SK-N-SH (cell line): ENCODE measurements at regions not wholly inside any gene's neighbourhood (a gene's known extent, or its start where the extent isn't known, plus 50 kb on each side); places are given as distances from the start of the nearest gene placed in this dataset.

Experiments used
- CTCF ChIA-PET: fragments of 300-600, 350-600 bp; formaldehyde crosslinking; extraction: SDS; loops from one replicate; lab custom pipeline; 2021; lab: Yijun Ruan, JAX
- POLR2A ChIA-PET: fragments of 350-600 bp; sonication (Branson Sonifier 250); formaldehyde crosslinking; extraction: SDS; loops from one replicate; lab custom pipeline; 2020; ENCODE audit warnings: antibody characterized with exemption, inconsistent platforms; lab: Yijun Ruan, JAX
- DNase-seq: peaks from one replicate; pipeline ENCODE4 v3.0.0; 2012
- H2AFZ ChIP-seq: fragments of 200-600 bp; sonication (generic); 2 replicates; pipeline ENCODE4 v1.8.1; 2016; ENCODE audit warnings: antibody characterized with exemption, mild to moderate bottlenecking, low read depth
- H3F3A ChIP-seq: fragments of 200-600 bp; sonication (generic); replicated peaks from 2 replicates; pipeline ENCODE3; 2016; ENCODE audit warnings: antibody characterized with exemption, mild to moderate bottlenecking; ENCODE audit not compliant: insufficient read depth
- H3K27ac ChIP-seq, 2 experiments: fragments of 200-500 bp in 1 of 2; fragments of 200-600 bp in 1 of 2; sonication (Bioruptor generic) in 1 of 2; sonication (generic), shearing (Covaris generic) in 1 of 2; 2 replicates each; pipeline versions ENCODE4 v1.5.1 to v1.6.1; 2014 to 2016; ENCODE audit warnings: low read depth in 2 of 2, inconsistent platforms in 1 of 2, low read length in 1 of 2, mild to moderate bottlenecking in 1 of 2, mixed read lengths in 1 of 2
- H3K27me3 ChIP-seq: fragments of 200-600 bp; sonication (generic), shearing (Covaris generic); 2 replicates; pipeline ENCODE4 v1.6.1; 2016; ENCODE audit warnings: mixed run types; ENCODE audit not compliant: insufficient read depth
- H3K36me3 ChIP-seq, 2 experiments: fragments of 200-500 bp in 1 of 2; fragments of 200-600 bp in 1 of 2; sonication (Bioruptor generic) in 1 of 2; sonication (generic) in 1 of 2; replicated peaks in 1 of 2; 2 replicates each; pipeline versions ENCODE3 to v1.5.1; 2014 to 2016; ENCODE audit warnings: low read length in 1 of 2, mild to moderate bottlenecking in 1 of 2; ENCODE audit not compliant: insufficient read depth in 2 of 2, control insufficient read depth in 1 of 2
- H3K4me1 ChIP-seq, 2 experiments: fragments of 200-500 bp in 1 of 2; fragments of 200-600 bp in 1 of 2; sonication (Bioruptor generic) in 1 of 2; sonication (generic), shearing (Covaris generic) in 1 of 2; 2 replicates each; pipeline versions ENCODE4 v1.5.1 to v1.6.1; 2014 to 2016; ENCODE audit warnings: low read depth in 1 of 2, low read length in 1 of 2, mixed run types in 1 of 2; ENCODE audit not compliant: insufficient read depth in 2 of 2, control insufficient read depth in 1 of 2
- H3K4me2 ChIP-seq: fragments of 200-600 bp; sonication (generic), shearing (Covaris generic); 2 replicates; pipeline ENCODE4 v1.6.1; 2017; ENCODE audit warnings: mixed run types
- H3K4me3 ChIP-seq, 2 experiments: fragments of 200-500 bp in 1 of 2; fragments of 200-600 bp in 1 of 2; sonication (Bioruptor generic) in 1 of 2; sonication (generic), shearing (Covaris generic) in 1 of 2; 2 replicates each; pipeline versions ENCODE4 v1.5.1 to v1.8.1; 2014 to 2016; ENCODE audit warnings: low read depth in 2 of 2, inconsistent platforms in 1 of 2, low read length in 1 of 2, mild to moderate bottlenecking in 1 of 2, mixed read lengths in 1 of 2, moderate library complexity in 1 of 2
- H3K79me2 ChIP-seq: fragments of 200-600 bp; sonication (generic); 2 replicates; pipeline ENCODE4 v1.8.1; 2017; ENCODE audit warnings: mild to moderate bottlenecking; ENCODE audit not compliant: insufficient read depth
- H3K9ac ChIP-seq: fragments of 200-600 bp; sonication (generic); 2 replicates; pipeline ENCODE4 v1.6.1; 2017; ENCODE audit warnings: mixed run types
- H3K9me2 ChIP-seq: fragments of 200-600 bp; sonication (generic); 2 replicates; pipeline ENCODE4 v1.6.1; 2017; ENCODE audit warnings: mixed run types
- H3K9me3 ChIP-seq: fragments of 200-600 bp; sonication (generic); 2 replicates; pipeline ENCODE4 v1.6.1; 2017; ENCODE audit warnings: mixed run types, mild to moderate bottlenecking, moderate library complexity
- H4K20me1 ChIP-seq: fragments of 200-600 bp; sonication (generic); 2 replicates; pipeline ENCODE4 v1.6.1; 2017; ENCODE audit warnings: mild to moderate bottlenecking, mixed run types; ENCODE audit not compliant: insufficient read depth
- CHD2 ChIP-seq: fragments of 150-350 bp; IDR thresholded peaks from 2 replicates; pipeline ENCODE4 v1.6.1; 2018; ENCODE audit warnings: low read length; ENCODE audit not compliant: partially characterized antibody
- ELF1 ChIP-seq: IDR thresholded peaks from 2 replicates; pipeline ENCODE4 v1.4.0; 2012
- EZH2phosphoT487 ChIP-seq: fragments of 200-600 bp; sonication (generic); IDR thresholded peaks from 2 replicates; pipeline ENCODE4 v1.6.1; 2017; ENCODE audit warnings: low read depth, mixed run types, mild to moderate bottlenecking, antibody characterized with exemption, moderate library complexity, borderline replicate concordance
- GABPA ChIP-seq: IDR thresholded peaks from 2 replicates; pipeline ENCODE4 v1.4.0; 2012; ENCODE audit warnings: low read depth, mild to moderate bottlenecking
- MEF2A ChIP-seq: IDR thresholded peaks from 2 replicates; pipeline ENCODE4 v1.4.0; 2012; ENCODE audit warnings: low read depth, borderline replicate concordance
- NFIC ChIP-seq: IDR thresholded peaks from 2 replicates; pipeline ENCODE4 v1.4.0; 2012; ENCODE audit warnings: borderline replicate concordance
- RCOR1 ChIP-seq: fragments of 150-350 bp; IDR thresholded peaks from 2 replicates; pipeline ENCODE4 v1.6.1; 2017; ENCODE audit warnings: antibody characterized with exemption, low read length
- RFX5 ChIP-seq: IDR thresholded peaks from 2 replicates; pipeline ENCODE4 v1.6.1; 2012; ENCODE audit warnings: mild to moderate bottlenecking, improper control_type of control experiment, low read length
- TAF1 ChIP-seq: IDR thresholded peaks from 2 replicates; pipeline ENCODE4 v1.6.1; 2012; ENCODE audit warnings: low read depth, mild to moderate bottlenecking, low read length, moderate library complexity, borderline replicate concordance
- TEAD4 ChIP-seq: IDR thresholded peaks from 2 replicates; pipeline ENCODE4 v1.4.0; 2012; ENCODE audit warnings: mild to moderate bottlenecking, borderline replicate concordance; ENCODE audit not compliant: insufficient read depth
- WGBS: methylation state at CpG from one replicate; pipeline ENCODE4 v1.1.6; 2017; ENCODE audit warnings: low lambda C conversion rate; 5-methylcytosine and 5-hydroxymethylcytosine counted together
- TF ChIP-seq, protein P1 (sequence below): IDR thresholded peaks from 2 replicates; pipeline ENCODE4 v1.4.0; 2012; ENCODE audit warnings: low read depth, borderline replicate concordance
- TF ChIP-seq, protein P2 (sequence below): fragments of 200-600 bp; sonication (generic); IDR thresholded peaks from 2 replicates; pipeline ENCODE4 v1.6.1; 2017; ENCODE audit warnings: antibody characterized with exemption, mild to moderate bottlenecking, moderate library complexity
- TF ChIP-seq, protein P3 (sequence below): fragments of 150-350 bp; IDR thresholded peaks from 2 replicates; pipeline ENCODE4 v1.6.1; 2017; ENCODE audit warnings: antibody characterized with exemption, low read length, low read depth, borderline replicate concordance
- TF ChIP-seq, protein P4 (sequence below): IDR thresholded peaks from 2 replicates; pipeline ENCODE4 v1.4.0; 2012; ENCODE audit warnings: low read depth

DNA sequence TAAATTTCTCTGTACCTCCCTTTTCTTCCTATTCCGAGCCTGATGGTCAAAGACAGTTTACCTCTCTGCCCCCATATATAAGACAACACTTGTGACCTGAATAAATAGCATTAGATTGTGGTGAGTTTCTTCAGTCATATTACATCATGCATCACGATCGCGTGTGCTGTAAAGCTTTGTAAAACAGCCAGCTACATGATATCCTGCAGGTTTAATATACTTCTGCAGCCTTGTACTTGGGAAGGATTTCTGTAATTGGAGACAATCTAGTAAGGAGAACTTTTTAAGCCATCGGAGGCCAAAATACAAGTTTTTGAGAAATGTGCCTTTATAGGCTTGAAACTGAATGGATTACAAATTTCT is 711.8 kb upstream of the WWC1 start:
- Histone ChIP-seq H3K4me3 (no peak overlapping the region), H4K20me1 (no peaks in the 10 kb centered on the region), H3K36me3 (no peaks in the 10 kb centered on the region), H2AFZ (no peak overlapping the region), H3F3A (no peaks in the 10 kb centered on the region), H3K9me2 (no peaks in the 10 kb centered on the region), H3K9ac (no peak overlapping the region), H3K4me2 (no peak overlapping the region), H3K9me3 (no peaks in the 10 kb centered on the region), H3K27ac (no peak overlapping the region), H3K4me1 (no peaks in the 10 kb centered on the region; a peak in 1 of 4 replicates), H3K27me3 (peaks cover 20% of the 10 kb centered on the region; the same call in 1 of the 2 replicates), H3K79me2 (no peaks in the 10 kb centered on the region)
- POLR2A ChIA-PET, result no interaction called here
- TF ChIP-seq RCOR1 (no peak), NFIC (no peak), EZH2phosphoT487 (no peak), RFX5 (no peak), CHD2 (no peak), MEF2A (no peak), TAF1 (no peak), GABPA (no peak)
- CTCF ChIA-PET, result interaction anchor here (1.2 to 1.5 kb wide), 4 partner anchors 13 to 640 kb away, joined by 3 to 5 read pairs (median 4); no protein-coding TSS in a partner anchor
- WGBS, result 81% methylated on average over 5 of the region's 5 CpGs
- no peak for DNase-seq

DNA sequence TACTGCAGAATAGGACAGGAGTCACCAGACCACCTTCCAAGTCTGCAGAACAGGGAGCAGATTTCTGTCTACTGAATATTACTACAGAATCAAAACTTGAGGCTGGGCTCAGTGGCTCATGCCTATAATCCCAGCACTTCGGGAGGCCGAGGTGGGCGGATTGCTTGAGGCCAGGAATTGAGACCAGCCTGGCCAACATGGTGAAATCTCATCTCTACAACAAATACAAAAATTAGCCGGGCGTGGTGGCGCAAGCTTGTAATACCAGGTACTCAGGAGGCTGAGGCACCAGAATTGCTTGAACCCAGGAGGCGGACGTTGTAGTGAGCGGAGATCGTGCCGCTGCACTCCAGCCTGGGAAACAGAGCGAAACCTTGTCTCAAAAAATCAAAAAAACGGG is 710.8 kb upstream of the WWC1 start:
- Histone ChIP-seq H3K4me2 (no peak overlapping the region), H3K9ac (no peak overlapping the region), H3K27ac (no peak overlapping the region), H3K9me2 (no peaks in the 10 kb centered on the region), H3K4me3 (no peak overlapping the region), H2AFZ (no peak overlapping the region), H3F3A (no peaks in the 10 kb centered on the region), H4K20me1 (no peaks in the 10 kb centered on the region), H3K27me3 (peaks cover 11% of the 10 kb centered on the region; the same call in 1 of the 2 replicates), H3K36me3 (no peaks in the 10 kb centered on the region), H3K9me3 (no peaks in the 10 kb centered on the region), H3K79me2 (no peaks in the 10 kb centered on the region), H3K4me1 (no peaks in the 10 kb centered on the region; a peak in 1 of 4 replicates)
- POLR2A ChIA-PET, result no interaction called here
- TF ChIP-seq ELF1, result no peak
- TF ChIP-seq, protein P1, sequence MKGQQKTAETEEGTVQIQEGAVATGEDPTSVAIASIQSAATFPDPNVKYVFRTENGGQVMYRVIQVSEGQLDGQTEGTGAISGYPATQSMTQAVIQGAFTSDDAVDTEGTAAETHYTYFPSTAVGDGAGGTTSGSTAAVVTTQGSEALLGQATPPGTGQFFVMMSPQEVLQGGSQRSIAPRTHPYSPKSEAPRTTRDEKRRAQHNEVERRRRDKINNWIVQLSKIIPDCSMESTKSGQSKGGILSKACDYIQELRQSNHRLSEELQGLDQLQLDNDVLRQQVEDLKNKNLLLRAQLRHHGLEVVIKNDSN, result no peak
- TF ChIP-seq RCOR1, result no peak
- TF ChIP-seq, protein P2, sequence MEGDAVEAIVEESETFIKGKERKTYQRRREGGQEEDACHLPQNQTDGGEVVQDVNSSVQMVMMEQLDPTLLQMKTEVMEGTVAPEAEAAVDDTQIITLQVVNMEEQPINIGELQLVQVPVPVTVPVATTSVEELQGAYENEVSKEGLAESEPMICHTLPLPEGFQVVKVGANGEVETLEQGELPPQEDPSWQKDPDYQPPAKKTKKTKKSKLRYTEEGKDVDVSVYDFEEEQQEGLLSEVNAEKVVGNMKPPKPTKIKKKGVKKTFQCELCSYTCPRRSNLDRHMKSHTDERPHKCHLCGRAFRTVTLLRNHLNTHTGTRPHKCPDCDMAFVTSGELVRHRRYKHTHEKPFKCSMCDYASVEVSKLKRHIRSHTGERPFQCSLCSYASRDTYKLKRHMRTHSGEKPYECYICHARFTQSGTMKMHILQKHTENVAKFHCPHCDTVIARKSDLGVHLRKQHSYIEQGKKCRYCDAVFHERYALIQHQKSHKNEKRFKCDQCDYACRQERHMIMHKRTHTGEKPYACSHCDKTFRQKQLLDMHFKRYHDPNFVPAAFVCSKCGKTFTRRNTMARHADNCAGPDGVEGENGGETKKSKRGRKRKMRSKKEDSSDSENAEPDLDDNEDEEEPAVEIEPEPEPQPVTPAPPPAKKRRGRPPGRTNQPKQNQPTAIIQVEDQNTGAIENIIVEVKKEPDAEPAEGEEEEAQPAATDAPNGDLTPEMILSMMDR, result no peak
- no peak for TF ChIP-seq TEAD4
- TF ChIP-seq, protein P3, sequence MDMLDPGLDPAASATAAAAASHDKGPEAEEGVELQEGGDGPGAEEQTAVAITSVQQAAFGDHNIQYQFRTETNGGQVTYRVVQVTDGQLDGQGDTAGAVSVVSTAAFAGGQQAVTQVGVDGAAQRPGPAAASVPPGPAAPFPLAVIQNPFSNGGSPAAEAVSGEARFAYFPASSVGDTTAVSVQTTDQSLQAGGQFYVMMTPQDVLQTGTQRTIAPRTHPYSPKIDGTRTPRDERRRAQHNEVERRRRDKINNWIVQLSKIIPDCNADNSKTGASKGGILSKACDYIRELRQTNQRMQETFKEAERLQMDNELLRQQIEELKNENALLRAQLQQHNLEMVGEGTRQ, result no peak
- TF ChIP-seq, protein P4, sequence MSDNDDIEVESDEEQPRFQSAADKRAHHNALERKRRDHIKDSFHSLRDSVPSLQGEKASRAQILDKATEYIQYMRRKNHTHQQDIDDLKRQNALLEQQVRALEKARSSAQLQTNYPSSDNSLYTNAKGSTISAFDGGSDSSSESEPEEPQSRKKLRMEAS, result no peak
- WGBS, result 79% methylated on average over 13 of the region's 13 CpGs
- no peak for DNase-seq
- CTCF ChIA-PET, result interaction anchor here (1.2 kb wide), 1 partner anchor 14 kb away, joined by 3 read pairs; no protein-coding TSS in a partner anchor
